Stimulated activated CD8-positive, alpha-beta memory T cell treated with anti-CD3 and anti-CD28 coated beads, Interleukin-7, amount 100 ng/mL, for 48 hours (primary cell): ENCODE measurements at regions not wholly inside any gene's neighbourhood (a gene's known extent, or its start where the extent isn't known, plus 50 kb on each side); places are given as distances from the start of the nearest gene placed in this dataset.

Experiments
- DNase-seq, 2 donors: peaks; one replicate each; pipeline ENCODE4 v3.0.0-alpha.2; 2020; ENCODE audit warnings: low read depth in 1 of 2; ENCODE audit errors: extremely low read depth in 1 of 2

- DNase-seq = no peak
Observed at GRCh38 chr13:91178099-91178498, 169.4 kb upstream of the MIR17HG start.

- no peak for DNase-seq
Observed at GRCh38 chr13:91181892-91182291, 165.6 kb upstream of the MIR17HG start.

GRCh38 chr13:91184244-91184926, 163.1 kb upstream of the MIR17HG start:
- DNase-seq = no peak

- no peak for DNase-seq
Observed at GRCh38 chr13:91185294-91185863, 162.1 kb upstream of the MIR17HG start.

GRCh38 chr13:91187522-91187921, 160.0 kb upstream of the MIR17HG start:
- DNase-seq = no peak

GRCh38 chr13:91189506-91189905, 158.0 kb upstream of the MIR17HG start:
- DNase-seq = no peak

GRCh38 chr13:91193358-91193757, 154.1 kb upstream of the MIR17HG start:
- DNase-seq = no peak

GRCh38 chr13:91195789-91196188, 151.7 kb upstream of the MIR17HG start:
- no peak for DNase-seq

- no peak for DNase-seq
Observed at GRCh38 chr13:91196958-91197357, 150.5 kb upstream of the MIR17HG start.

GRCh38 chr13:91199866-91200265, 147.6 kb upstream of the MIR17HG start:
- no peak for DNase-seq

GRCh38 chr13:91200486-91200885, 147.0 kb upstream of the MIR17HG start:
- DNase-seq = no peak

- no peak for DNase-seq
Observed at GRCh38 chr13:91203430-91203829, 144.1 kb upstream of the MIR17HG start.

GRCh38 chr13:91207261-91207660, 140.2 kb upstream of the MIR17HG start:
- DNase-seq = no peak

- DNase-seq = no peak
Observed at GRCh38 chr13:91211510-91211909, 136.0 kb upstream of the MIR17HG start.

- no peak for DNase-seq
Observed at GRCh38 chr13:91212231-91212630, 135.3 kb upstream of the MIR17HG start.

GRCh38 chr13:91214031-91214430, 133.5 kb upstream of the MIR17HG start:
- DNase-seq = no peak

GRCh38 chr13:91216928-91217700, 130.4 kb upstream of the MIR17HG start:
- no peak for DNase-seq

GRCh38 chr13:91219201-91219600, 128.3 kb upstream of the MIR17HG start:
- no peak for DNase-seq

- no peak for DNase-seq
Observed at GRCh38 chr13:91220872-91221271, 126.6 kb upstream of the MIR17HG start.

- no peak for DNase-seq
Observed at GRCh38 chr13:91228108-91228507, 119.4 kb upstream of the MIR17HG start.

- no peak for DNase-seq
Observed at GRCh38 chr13:91228940-91229339, 118.5 kb upstream of the MIR17HG start.

GRCh38 chr13:91232716-91233115, 114.8 kb upstream of the MIR17HG start:
- no peak for DNase-seq
